ENCODE measurements at regions not wholly inside any gene's neighbourhood (a gene's known extent, or its start where the extent isn't known, plus 50 kb on each side); places are given as distances from the start of the nearest gene placed in this dataset.

DNA sequence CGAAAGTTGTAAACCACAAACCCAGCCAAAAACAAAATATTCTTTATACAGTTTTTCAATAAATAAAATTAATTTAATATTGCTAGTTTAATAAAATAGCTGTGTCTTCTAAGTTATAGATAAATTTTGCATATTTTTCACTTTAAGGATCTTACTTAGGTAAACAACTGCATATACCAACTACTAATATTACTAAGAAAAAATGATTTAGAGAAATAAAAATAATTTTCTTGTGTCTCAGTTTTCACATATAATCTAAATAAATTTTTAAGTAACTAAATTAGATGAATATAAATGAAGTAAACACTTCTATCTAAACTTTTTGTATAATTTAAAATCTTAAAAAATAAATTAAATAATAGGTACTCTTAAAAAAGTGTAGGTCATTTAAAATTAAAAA, 67.1 kb upstream of the TOP3B start:
- no peak overlapping the region for H3K4me3 ChIP-seq (ENCODE audit: low read length)
- no peaks in the 10 kb centered on the region for H4K20me1 ChIP-seq (ENCODE audit: insufficient read depth, low read length)
- no peak for TF ChIP-seq EZH2phosphoT487 (IDR thresholded peaks at IDR 0.05; ENCODE audit: low read depth)
- TF ChIP-seq, protein P1, sequence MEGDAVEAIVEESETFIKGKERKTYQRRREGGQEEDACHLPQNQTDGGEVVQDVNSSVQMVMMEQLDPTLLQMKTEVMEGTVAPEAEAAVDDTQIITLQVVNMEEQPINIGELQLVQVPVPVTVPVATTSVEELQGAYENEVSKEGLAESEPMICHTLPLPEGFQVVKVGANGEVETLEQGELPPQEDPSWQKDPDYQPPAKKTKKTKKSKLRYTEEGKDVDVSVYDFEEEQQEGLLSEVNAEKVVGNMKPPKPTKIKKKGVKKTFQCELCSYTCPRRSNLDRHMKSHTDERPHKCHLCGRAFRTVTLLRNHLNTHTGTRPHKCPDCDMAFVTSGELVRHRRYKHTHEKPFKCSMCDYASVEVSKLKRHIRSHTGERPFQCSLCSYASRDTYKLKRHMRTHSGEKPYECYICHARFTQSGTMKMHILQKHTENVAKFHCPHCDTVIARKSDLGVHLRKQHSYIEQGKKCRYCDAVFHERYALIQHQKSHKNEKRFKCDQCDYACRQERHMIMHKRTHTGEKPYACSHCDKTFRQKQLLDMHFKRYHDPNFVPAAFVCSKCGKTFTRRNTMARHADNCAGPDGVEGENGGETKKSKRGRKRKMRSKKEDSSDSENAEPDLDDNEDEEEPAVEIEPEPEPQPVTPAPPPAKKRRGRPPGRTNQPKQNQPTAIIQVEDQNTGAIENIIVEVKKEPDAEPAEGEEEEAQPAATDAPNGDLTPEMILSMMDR (IDR thresholded peaks at IDR 0.05; ENCODE audit: low read depth, low read length): no peak
- H3K79me2 ChIP-seq (ENCODE audit: low read length): no peaks in the 10 kb centered on the region
- no peak overlapping the region for H3K9ac ChIP-seq (ENCODE audit: low read length)
- no peaks in the 10 kb centered on the region for H3K27me3 ChIP-seq (ENCODE audit: low read depth, low read length)
- H3K4me2 ChIP-seq (ENCODE audit: low read length): no peak overlapping the region
- no peak overlapping the region for H2AFZ ChIP-seq (ENCODE audit: low read depth, low read length)
- no peaks in the 10 kb centered on the region for H3K36me3 ChIP-seq (replicated peaks; ENCODE audit: low read depth, low read length)
- H3K4me1 ChIP-seq (ENCODE audit: low read length): peaks cover 4% of the 10 kb centered on the region; the same call in 1 of the 2 replicates
- H3K9me3 ChIP-seq (ENCODE audit: insufficient read depth, low read length): no peaks in the 10 kb centered on the region
- no peak overlapping the region for H3K27ac ChIP-seq (ENCODE audit: low read length)

DNA sequence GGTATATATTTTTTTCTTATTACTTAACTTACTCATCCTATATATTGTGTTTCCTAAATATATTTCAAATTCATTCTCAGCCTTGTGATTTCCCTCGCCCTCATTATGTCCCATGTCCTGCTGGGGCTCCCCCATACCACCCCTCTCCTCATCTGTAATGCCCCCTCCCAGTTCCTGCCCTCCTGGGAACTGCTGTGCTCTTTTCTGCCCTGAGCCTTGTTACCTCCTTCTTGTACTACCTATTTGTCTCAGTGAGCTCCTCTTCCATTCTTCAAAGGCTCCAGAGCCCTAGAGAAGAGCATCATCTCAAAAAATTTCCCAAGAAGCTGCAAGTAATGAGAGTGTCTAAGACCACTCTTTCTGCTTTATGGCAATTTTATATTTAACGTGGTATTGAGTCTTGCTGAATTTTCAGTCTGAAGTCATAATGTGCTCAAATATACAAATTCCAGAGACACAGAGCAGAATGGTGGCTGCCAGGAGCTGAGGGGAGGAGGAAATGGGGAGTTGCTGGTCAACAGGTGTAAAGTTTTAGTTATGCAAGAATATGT, 66.5 kb upstream of the TOP3B start:
- H3K9me3 ChIP-seq (ENCODE audit: insufficient read depth, low read length): no peaks in the 10 kb centered on the region
- no peaks in the 10 kb centered on the region for H3K27me3 ChIP-seq (ENCODE audit: low read depth, low read length)
- no peak overlapping the region for H3K9ac ChIP-seq (ENCODE audit: low read length)
- no peak overlapping the region for H2AFZ ChIP-seq (ENCODE audit: low read depth, low read length)
- peaks cover 6% of the 10 kb centered on the region for H3K4me1 ChIP-seq (ENCODE audit: low read length)
- no peak overlapping the region for H3K27ac ChIP-seq (ENCODE audit: low read length)
- no peaks in the 10 kb centered on the region for H3K79me2 ChIP-seq (ENCODE audit: low read length)
- no peaks in the 10 kb centered on the region for H4K20me1 ChIP-seq (ENCODE audit: insufficient read depth, low read length)
- no peak overlapping the region for H3K4me3 ChIP-seq (ENCODE audit: low read length)
- H3K4me2 ChIP-seq (ENCODE audit: low read length): no peak overlapping the region
- TF ChIP-seq, protein P1 (IDR thresholded peaks at IDR 0.05; ENCODE audit: low read depth, low read length): no peak
- no peak for TF ChIP-seq EZH2phosphoT487 (IDR thresholded peaks at IDR 0.05; ENCODE audit: low read depth)
- H3K36me3 ChIP-seq (replicated peaks; ENCODE audit: low read depth, low read length): no peaks in the 10 kb centered on the region

DNA sequence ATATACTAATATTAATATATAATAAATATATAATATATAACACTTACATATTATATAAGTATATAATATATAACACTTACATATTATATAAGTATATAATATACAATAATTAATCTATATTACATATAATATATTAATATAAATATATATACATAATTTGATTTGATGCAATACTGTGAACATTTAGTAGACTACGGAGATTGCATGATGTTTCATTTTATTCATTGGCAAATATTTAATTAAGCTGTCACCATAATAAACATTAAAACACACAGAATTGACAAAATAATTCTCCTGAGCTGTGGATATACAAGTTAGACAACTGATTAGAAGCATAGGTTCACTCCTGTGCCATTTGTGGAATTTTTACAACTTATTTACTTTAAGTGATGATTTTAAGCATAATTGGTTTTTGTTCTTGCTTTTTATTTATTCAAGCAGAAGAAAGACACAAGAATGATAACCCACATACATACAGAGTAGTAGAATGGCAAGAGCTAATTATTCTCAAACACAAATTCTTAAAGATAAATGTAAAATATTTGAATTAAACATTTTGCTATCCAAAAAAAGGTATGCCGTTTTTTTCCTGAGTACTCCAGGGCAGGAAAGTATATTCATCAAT, 65.8 kb upstream of the TOP3B start:
- Histone ChIP-seq H3K4me3 (ENCODE audit: low read length) (no peak overlapping the region), H3K27ac (ENCODE audit: low read length) (no peak overlapping the region), H3K79me2 (ENCODE audit: low read length) (no peaks in the 10 kb centered on the region), H3K4me2 (ENCODE audit: low read length) (no peak overlapping the region), H4K20me1 (ENCODE audit: insufficient read depth, low read length) (no peaks in the 10 kb centered on the region), H3K27me3 (ENCODE audit: low read depth, low read length) (no peaks in the 10 kb centered on the region), H3K9ac (ENCODE audit: low read length) (no peak overlapping the region), H2AFZ (ENCODE audit: low read depth, low read length) (no peak overlapping the region), H3K9me3 (ENCODE audit: insufficient read depth, low read length) (no peaks in the 10 kb centered on the region), H3K4me1 (ENCODE audit: low read length) (peaks cover 13% of the 10 kb centered on the region), H3K36me3 (replicated peaks; ENCODE audit: low read depth, low read length) (no peaks in the 10 kb centered on the region)
- no peak for TF ChIP-seq EZH2phosphoT487 (IDR thresholded peaks at IDR 0.05; ENCODE audit: low read depth)
- TF ChIP-seq, protein P1 (IDR thresholded peaks at IDR 0.05; ENCODE audit: low read depth, low read length): no peak

DNA sequence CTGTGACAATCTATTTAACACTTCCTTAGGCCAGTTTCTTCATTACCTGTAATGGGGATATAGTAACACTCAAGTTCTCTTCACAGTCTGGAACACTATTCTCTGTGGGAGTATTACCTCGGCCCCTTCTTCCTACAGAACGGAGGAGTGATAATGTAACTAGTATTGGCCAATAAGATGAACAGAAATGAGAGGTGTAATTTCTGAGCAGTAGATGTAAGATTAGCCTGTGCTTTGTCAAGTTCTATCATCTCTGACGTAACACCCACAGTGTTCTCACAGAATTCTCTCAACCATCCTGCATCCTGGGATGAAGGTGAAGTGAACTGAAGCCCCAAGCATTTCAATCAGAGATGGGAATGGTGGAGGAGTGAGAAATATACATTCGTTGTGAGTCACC, 65.2 kb upstream of the TOP3B start:
- no peaks in the 10 kb centered on the region for H3K79me2 ChIP-seq (ENCODE audit: low read length)
- no peak overlapping the region for H3K4me3 ChIP-seq (ENCODE audit: low read length)
- TF ChIP-seq, protein P1 (IDR thresholded peaks at IDR 0.05; ENCODE audit: low read depth, low read length): no peak
- TF ChIP-seq EZH2phosphoT487 (IDR thresholded peaks at IDR 0.05; ENCODE audit: low read depth): no peak
- peaks cover 19% of the 10 kb centered on the region for H3K4me1 ChIP-seq (ENCODE audit: low read length)
- H3K36me3 ChIP-seq (replicated peaks; ENCODE audit: low read depth, low read length): no peaks in the 10 kb centered on the region
- H4K20me1 ChIP-seq (ENCODE audit: insufficient read depth, low read length): no peaks in the 10 kb centered on the region
- no peak overlapping the region for H3K4me2 ChIP-seq (ENCODE audit: low read length)
- no peak overlapping the region for H3K27ac ChIP-seq (ENCODE audit: low read length)
- no peaks in the 10 kb centered on the region for H3K27me3 ChIP-seq (ENCODE audit: low read depth, low read length)
- H3K9ac ChIP-seq (ENCODE audit: low read length): no peak overlapping the region
- H2AFZ ChIP-seq (ENCODE audit: low read depth, low read length): no peak overlapping the region
- no peaks in the 10 kb centered on the region for H3K9me3 ChIP-seq (ENCODE audit: insufficient read depth, low read length)
